SK-N-MC (cell line): ENCODE measurements at regions not wholly inside any gene's neighbourhood (a gene's known extent, or its start where the extent isn't known, plus 50 kb on each side); places are given as distances from the start of the nearest gene placed in this dataset.

ENCODE experiments used
- EZH2 ChIP-seq: fragments of 200-600 bp; sonication (generic); IDR thresholded peaks from one replicate; pipeline ENCODE4 v1.6.1; 2017; ENCODE audit warnings: antibody characterized with exemption
- FOXP2 ChIP-seq: optimal IDR thresholded peaks from 2 replicates; pipeline ENCODE3; 2011; ENCODE audit warnings: mild to moderate bottlenecking, moderate library complexity; ENCODE audit not compliant: insufficient read depth; ENCODE audit errors: extremely low read length, control extremely low read depth
- POLR2AphosphoS5 ChIP-seq: IDR thresholded peaks from 2 replicates; pipeline ENCODE4 v1.6.1; 2012; ENCODE audit warnings: mild to moderate bottlenecking, low read depth, low read length, borderline replicate concordance

DNA sequence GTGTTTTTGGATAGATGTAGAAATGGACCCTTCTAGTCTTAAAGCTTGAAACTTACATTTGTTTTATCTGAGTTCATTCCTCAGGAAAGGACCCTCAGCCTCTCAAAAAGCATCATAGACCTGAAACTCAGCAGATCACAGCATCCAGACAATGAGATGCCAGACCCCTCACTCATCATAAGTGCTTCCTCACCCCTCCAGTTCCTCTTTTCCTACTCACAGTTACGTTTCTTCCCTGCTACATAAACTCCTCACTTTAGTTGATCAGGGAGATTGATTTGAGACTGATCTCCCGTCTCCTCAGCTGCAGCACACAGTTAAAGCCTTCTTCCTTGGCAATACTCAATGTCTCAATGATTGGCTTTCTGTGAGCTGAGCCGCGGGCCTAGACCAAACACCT is 282.0 kb downstream of the FAM72C start:
- TF ChIP-seq EZH2 (no peak), POLR2AphosphoS5 (no peak), FOXP2 (no peak)
